Mesendoderm (in vitro differentiated cells): ENCODE measurements at regions not wholly inside any gene's neighbourhood (a gene's known extent, or its start where the extent isn't known, plus 50 kb on each side); places are given as distances from the start of the nearest gene placed in this dataset.

ENCODE experiments used
- DNase-seq: peaks from one replicate; pipeline ENCODE4 v3.0.0; 2013
- H2AK5ac ChIP-seq: 2 replicates; pipeline ENCODE4 v1.6.1; 2013; ENCODE audit warnings: low read length, inconsistent platforms
- H2BK120ac ChIP-seq: 2 replicates; pipeline ENCODE4 v1.6.1; 2013; ENCODE audit warnings: low read depth, mild to moderate bottlenecking, low read length, moderate library complexity, mixed read lengths
- H2BK15ac ChIP-seq: replicated peaks from 2 replicates; pipeline ENCODE4 v1.6.1; 2013; ENCODE audit warnings: low read depth, mild to moderate bottlenecking, moderate library complexity
- H2BK5ac ChIP-seq: 2 replicates; pipeline ENCODE4 v1.6.1; 2013; ENCODE audit warnings: low read length, inconsistent platforms
- H3K18ac ChIP-seq: 2 replicates; pipeline ENCODE4 v1.6.1; 2013; ENCODE audit warnings: mild to moderate bottlenecking, low read length, mixed read lengths
- H3K23ac ChIP-seq: one replicate; pipeline ENCODE4 v1.6.1; 2013; ENCODE audit warnings: low read length
- H3K27ac ChIP-seq: 2 replicates; pipeline ENCODE4 v1.5.1; 2013; ENCODE audit warnings: low read depth, mild to moderate bottlenecking, inconsistent platforms, low read length, moderate library complexity
- H3K27me3 ChIP-seq: 2 replicates; pipeline ENCODE4 v1.6.1; 2013; ENCODE audit warnings: low read length, control low read depth, mild to moderate bottlenecking, inconsistent platforms; ENCODE audit not compliant: insufficient read depth, poor library complexity
- H3K36me3 ChIP-seq: 2 replicates; pipeline ENCODE4 v1.6.1; 2013; ENCODE audit warnings: low read length, inconsistent platforms; ENCODE audit not compliant: control insufficient read depth, insufficient read depth
- H3K4ac ChIP-seq: one replicate; pipeline ENCODE4 v1.6.1; 2013; ENCODE audit warnings: low read depth, mild to moderate bottlenecking, low read length, moderate library complexity
- H3K4me1 ChIP-seq: 2 replicates; pipeline ENCODE4 v1.6.1; 2013; ENCODE audit warnings: low read depth, low read length, inconsistent platforms; ENCODE audit not compliant: control insufficient read depth
- H3K4me2 ChIP-seq: 2 replicates; pipeline ENCODE4 v1.6.1; 2013; ENCODE audit warnings: low read length
- H3K4me3 ChIP-seq: 2 replicates; pipeline ENCODE4 v1.5.1; 2013; ENCODE audit warnings: mild to moderate bottlenecking, low read length
- H3K56ac ChIP-seq: one replicate; pipeline ENCODE4 v1.6.1; 2013; ENCODE audit warnings: low read length
- H3K79me1 ChIP-seq: 2 replicates; pipeline ENCODE4 v1.6.1; 2013; ENCODE audit warnings: low read length, inconsistent platforms
- H3K79me2 ChIP-seq: 2 replicates; pipeline ENCODE4 v1.6.1; 2013; ENCODE audit warnings: mild to moderate bottlenecking, low read length; ENCODE audit not compliant: control insufficient read depth, insufficient read depth
- H3K9ac ChIP-seq: 2 replicates; pipeline ENCODE4 v1.6.1; 2013; ENCODE audit warnings: low read length, inconsistent platforms
- H4K5ac ChIP-seq: one replicate; pipeline ENCODE4 v1.6.1; 2013; ENCODE audit warnings: low read length
- H4K8ac ChIP-seq: one replicate; pipeline ENCODE4 v1.6.1; 2013; ENCODE audit warnings: low read depth, mild to moderate bottlenecking, control low read depth, low read length, moderate library complexity
- WGBS: extraction: QIAGEN DNeasy Blood & Tissue Kit; methylation state at CpG from one replicate; pipeline ENCODE4 v1.1.7; 2013; ENCODE audit warnings: low lambda C conversion rate, missing lambda C conversion rate; ENCODE audit not compliant: insufficient coverage; ENCODE audit errors: extremely low coverage; 5-methylcytosine and 5-hydroxymethylcytosine counted together

DNA sequence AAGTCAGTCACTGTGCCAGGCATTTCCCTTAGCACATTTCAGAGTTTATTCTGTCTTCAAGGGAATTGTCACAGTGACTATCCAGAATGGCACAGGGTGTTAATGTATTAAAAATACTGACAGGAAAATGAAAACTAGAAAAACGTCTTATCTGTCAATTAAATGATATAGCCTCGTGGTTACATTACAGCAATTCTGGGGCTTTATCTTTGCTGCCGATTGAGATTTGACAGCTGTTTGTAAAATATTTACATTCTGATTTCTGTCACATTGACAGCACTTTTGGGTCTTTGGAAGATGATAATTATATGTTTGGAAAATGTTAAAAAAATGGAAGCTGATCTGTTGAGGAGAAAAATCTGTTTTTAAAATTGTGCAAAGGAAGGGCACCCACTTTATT is 250.0 kb downstream of the CHRM3 start:
- Histone ChIP-seq H3K23ac (no peak overlapping the region), H3K4me3 (no peak overlapping the region), H3K4me2 (no peak overlapping the region), H3K4me1 (no peaks in the 10 kb centered on the region), H3K56ac (no peak overlapping the region), H2AK5ac (no peak overlapping the region), H3K4ac (no peak overlapping the region), H4K5ac (no peak overlapping the region), H2BK5ac (no peak overlapping the region), H2BK120ac (no peak overlapping the region), H3K36me3 (no peaks in the 10 kb centered on the region), H4K8ac (no peak overlapping the region), H3K79me2 (no peaks in the 10 kb centered on the region), H3K18ac (no peak overlapping the region), H3K79me1 (no peaks in the 10 kb centered on the region), H3K27ac (no peak overlapping the region), H2BK15ac (no peak overlapping the region), H3K9ac (no peak overlapping the region), H3K27me3 (no peaks in the 10 kb centered on the region)
- no CpG with 5 or more reads among the region's 3 CpGs for WGBS
- DNase-seq, result no peak

- Histone ChIP-seq H3K4me2 (no peak overlapping the region), H2BK120ac (no peak overlapping the region), H3K79me2 (no peaks in the 10 kb centered on the region), H3K79me1 (no peaks in the 10 kb centered on the region), H3K9ac (no peak overlapping the region), H4K5ac (no peak overlapping the region), H3K4me3 (no peak overlapping the region), H3K18ac (no peak overlapping the region), H3K27me3 (no peaks in the 10 kb centered on the region), H4K8ac (no peak overlapping the region), H3K56ac (no peak overlapping the region), H3K4me1 (no peaks in the 10 kb centered on the region), H3K4ac (no peak overlapping the region), H3K36me3 (no peaks in the 10 kb centered on the region), H3K23ac (no peak overlapping the region), H3K27ac (no peak overlapping the region), H2AK5ac (no peak overlapping the region), H2BK15ac (no peak overlapping the region), H2BK5ac (no peak overlapping the region)
- DNase-seq, result no peak
- WGBS, result no CpG with 5 or more reads among the region's 3 CpGs
These were observed 258.2 kb downstream of the CHRM3 start for GRCh38 chr1:239644604-239645003.

DNA sequence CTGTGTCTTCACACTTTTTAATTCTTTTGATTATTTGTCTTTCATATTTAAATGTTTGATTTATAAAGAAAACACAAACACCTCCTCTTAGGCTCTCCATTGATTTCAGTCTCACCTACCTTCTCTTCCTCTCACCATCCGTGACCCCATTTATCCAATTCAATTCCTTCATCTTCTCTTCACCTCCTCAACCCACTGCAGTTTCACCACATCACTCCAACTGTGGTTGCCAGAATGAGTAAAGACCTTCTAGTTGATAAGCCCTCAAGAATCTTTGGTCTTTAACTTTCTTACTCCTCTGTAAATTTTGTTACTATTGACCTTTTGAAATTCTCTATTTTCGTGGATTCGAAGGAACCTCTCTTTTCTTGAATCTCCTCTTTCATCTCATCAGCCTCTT is 260.7 kb downstream of the CHRM3 start:
- Histone ChIP-seq H3K27me3 (no peaks in the 10 kb centered on the region), H3K79me1 (no peaks in the 10 kb centered on the region), H2BK5ac (no peak overlapping the region), H3K4me1 (no peaks in the 10 kb centered on the region), H3K23ac (no peak overlapping the region), H3K18ac (no peak overlapping the region), H3K79me2 (no peaks in the 10 kb centered on the region), H2BK120ac (no peak overlapping the region), H3K4me2 (no peak overlapping the region), H3K9ac (no peak overlapping the region), H4K5ac (no peak overlapping the region), H3K4ac (no peak overlapping the region), H2BK15ac (no peak overlapping the region), H3K36me3 (no peaks in the 10 kb centered on the region), H4K8ac (no peak overlapping the region), H2AK5ac (no peak overlapping the region), H3K4me3 (no peak overlapping the region), H3K27ac (no peak overlapping the region), H3K56ac (no peak overlapping the region)
- DNase-seq, result no peak
- WGBS, result 100% methylated on average over 1 of the region's 3 CpGs

DNA sequence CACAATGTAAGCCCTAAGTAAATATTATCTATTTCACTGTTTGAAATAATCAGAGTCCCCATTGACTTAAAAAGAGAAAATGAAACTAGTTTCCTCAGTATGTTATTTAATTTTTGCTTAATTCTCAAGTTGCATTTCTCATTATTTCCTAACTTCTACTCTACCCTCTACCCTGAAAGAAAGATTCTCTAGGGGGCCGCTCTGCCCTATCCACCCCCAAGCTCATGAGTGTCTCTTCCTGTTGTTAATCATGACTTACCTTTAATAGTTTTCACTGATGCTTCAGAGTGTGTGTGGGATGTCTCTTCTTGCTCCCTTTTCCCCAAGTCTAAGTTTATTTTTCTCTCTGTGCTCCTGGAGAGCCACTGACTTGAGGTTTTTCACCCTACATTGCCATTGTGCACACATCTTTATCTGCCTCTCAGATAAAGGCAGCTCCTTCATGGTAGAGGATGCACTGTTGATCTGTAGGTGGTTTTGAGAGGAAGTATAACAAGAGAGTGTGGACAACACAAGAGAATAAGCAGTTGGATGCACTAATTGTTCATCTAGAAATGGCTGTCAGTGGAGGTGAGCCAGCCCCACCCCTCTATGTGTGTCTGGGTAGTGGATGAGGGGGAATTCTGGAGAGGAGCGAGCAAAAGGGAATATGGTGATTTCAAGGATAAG is 261.7 kb downstream of the CHRM3 start:
- WGBS, result no CpG with 5 or more reads among the region's 2 CpGs
- no peak overlapping the region for H4K5ac ChIP-seq
- no peak overlapping the region for H3K4me2 ChIP-seq

DNA sequence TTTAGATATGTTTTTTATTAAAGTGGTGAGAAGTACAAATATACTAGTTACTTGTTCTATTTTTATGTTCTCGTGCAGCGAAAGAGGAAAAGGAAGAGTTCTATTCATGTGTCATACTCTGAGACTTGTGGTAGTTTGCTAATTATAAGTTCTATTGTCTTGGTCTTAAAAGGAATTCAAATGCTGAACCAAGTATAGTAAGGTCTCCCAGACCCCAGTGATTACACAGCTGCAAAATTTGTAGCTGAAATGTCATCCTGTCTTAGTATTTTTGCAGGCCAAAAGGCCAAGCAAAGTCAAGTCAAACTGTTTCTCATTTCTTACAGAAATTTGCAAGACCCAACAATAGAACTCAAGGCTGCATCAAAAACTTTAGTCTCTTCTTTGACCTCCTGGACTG is 268.7 kb downstream of the CHRM3 start:
- WGBS, result no CpG with 5 or more reads among the region's 2 CpGs

More for the DNA sequence above, 261.7 kb downstream of the CHRM3 start:
- Histone ChIP-seq H3K56ac (no peak overlapping the region), H3K9ac (no peak overlapping the region), H2BK120ac (no peak overlapping the region), H3K27me3 (no peaks in the 10 kb centered on the region), H3K36me3 (no peaks in the 10 kb centered on the region), H3K27ac (no peak overlapping the region), H3K79me1 (no peaks in the 10 kb centered on the region), H3K4me3 (no peak overlapping the region), H2BK15ac (no peak overlapping the region), H3K4ac (no peak overlapping the region), H3K4me1 (no peaks in the 10 kb centered on the region), H4K8ac (no peak overlapping the region), H2AK5ac (no peak overlapping the region), H2BK5ac (no peak overlapping the region), H3K79me2 (no peaks in the 10 kb centered on the region), H3K23ac (no peak overlapping the region), H3K18ac (no peak overlapping the region)
- DNase-seq, result no peak

GRCh38 chr1:239657291-239657690 is 270.9 kb downstream of the CHRM3 start:
- Histone ChIP-seq H2AK5ac (no peak overlapping the region), H3K36me3 (no peaks in the 10 kb centered on the region), H2BK120ac (no peak overlapping the region), H3K4ac (no peak overlapping the region), H4K8ac (no peak overlapping the region), H3K4me3 (no peak overlapping the region), H3K4me2 (no peak overlapping the region), H3K4me1 (no peaks in the 10 kb centered on the region), H4K5ac (no peak overlapping the region), H3K9ac (no peak overlapping the region), H3K79me1 (no peaks in the 10 kb centered on the region), H3K56ac (no peak overlapping the region), H2BK5ac (no peak overlapping the region), H3K79me2 (no peaks in the 10 kb centered on the region), H3K27me3 (no peaks in the 10 kb centered on the region), H2BK15ac (no peak overlapping the region), H3K27ac (no peak overlapping the region), H3K18ac (no peak overlapping the region), H3K23ac (no peak overlapping the region)
- whole genome bisulfite sequencing, result no CpG with 5 or more reads among the region's 2 CpGs
- DNase-seq, result no peak

More for the DNA sequence above, 268.7 kb downstream of the CHRM3 start:
- H2BK5ac ChIP-seq, result no peak overlapping the region
- H2BK120ac ChIP-seq, result no peak overlapping the region
- no peak overlapping the region for H3K18ac ChIP-seq
- no peak overlapping the region for H3K4me2 ChIP-seq
- no peak for DNase-seq
- no peak overlapping the region for H3K27ac ChIP-seq
- no peak overlapping the region for H3K23ac ChIP-seq
- H2AK5ac ChIP-seq, result no peak overlapping the region
- no peak overlapping the region for H3K56ac ChIP-seq
- no peak overlapping the region for H4K8ac ChIP-seq
- H3K27me3 ChIP-seq, result no peaks in the 10 kb centered on the region
- H3K79me1 ChIP-seq, result no peaks in the 10 kb centered on the region
- no peaks in the 10 kb centered on the region for H3K4me1 ChIP-seq
- H3K4me3 ChIP-seq, result no peak overlapping the region
- no peaks in the 10 kb centered on the region for H3K79me2 ChIP-seq
- H3K9ac ChIP-seq, result no peak overlapping the region
- no peak overlapping the region for H2BK15ac ChIP-seq
- H3K4ac ChIP-seq, result no peak overlapping the region
- no peaks in the 10 kb centered on the region for H3K36me3 ChIP-seq
- no peak overlapping the region for H4K5ac ChIP-seq
